HuH-7 (cell line): ENCODE measurements at regions not wholly inside any gene's neighbourhood (a gene's known extent, or its start where the extent isn't known, plus 50 kb on each side); places are given as distances from the start of the nearest gene placed in this dataset.
"Not testable (repeated sequence)": the region's sequence is repeated elsewhere in the genome, so short reads cannot be mapped to it uniquely, and the experiment has no call there.

Experiments used
- DNase-seq: peaks from one replicate; pipeline ENCODE4 v3.0.0; 2011; ENCODE audit warnings: low spot score

- DNase-seq = no peak
Observed at GRCh38 chr17:62150471-62150870, 85.4 kb upstream of the MED13 start.

DNA sequence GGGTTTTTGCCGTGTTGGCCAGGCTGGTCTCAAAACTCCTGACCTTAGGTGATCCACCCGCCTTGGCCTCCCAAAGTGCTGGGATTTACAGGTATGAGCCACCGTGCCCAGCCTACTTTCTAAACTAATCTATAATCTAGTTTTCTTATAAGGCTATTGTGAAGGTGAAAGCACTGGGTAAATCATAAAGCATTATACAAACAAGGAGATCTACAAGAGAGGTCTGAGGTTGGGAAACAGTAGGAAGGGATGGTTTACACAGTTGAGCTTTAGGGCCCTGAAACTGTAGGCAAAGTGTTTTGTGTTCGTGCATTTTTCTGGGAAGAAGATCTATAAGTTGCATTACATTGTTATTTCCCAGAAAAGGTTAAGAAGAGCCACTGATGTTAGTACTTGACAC is 84.9 kb upstream of the MED13 start:
- DNase-seq = no peak

DNA sequence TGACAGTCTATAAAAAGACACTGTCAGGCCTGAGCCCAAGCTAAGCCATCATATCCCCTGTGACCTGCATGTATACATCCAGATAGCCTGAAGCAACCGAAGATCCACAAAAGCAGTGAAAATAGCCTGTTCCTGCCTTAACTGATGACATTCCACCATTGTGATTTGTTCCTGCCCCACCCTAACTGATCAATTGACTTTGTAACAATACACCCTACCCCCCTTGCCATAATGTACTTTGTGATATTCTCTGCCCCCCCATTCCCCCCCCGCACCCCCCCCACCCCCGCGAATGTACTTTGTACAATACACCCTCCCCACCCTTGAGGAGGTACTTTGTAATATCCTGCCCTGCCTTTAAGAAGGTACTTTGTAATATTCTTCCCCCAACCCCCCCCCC is 82.2 kb upstream of the MED13 start:
- no peak for DNase-seq

DNA sequence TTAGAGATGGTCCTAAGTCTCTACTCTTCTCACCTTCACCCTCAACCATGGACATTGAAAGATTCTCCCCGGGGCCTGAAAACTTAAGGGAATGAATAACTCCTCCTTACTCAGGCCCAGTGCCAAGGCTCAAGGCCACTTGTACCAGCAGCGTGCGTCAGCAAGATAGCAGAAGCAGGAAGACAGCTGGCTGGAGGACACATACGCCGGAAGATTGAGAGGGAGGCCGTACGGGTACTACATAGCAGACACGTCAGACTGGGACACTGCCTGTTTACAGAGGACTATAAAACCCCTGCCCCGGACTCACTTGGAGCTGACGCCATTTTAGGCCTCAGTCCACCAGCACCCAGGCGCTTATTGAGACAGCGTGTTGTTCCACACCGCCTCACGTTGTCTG is 75.8 kb upstream of the MED13 start:
- DNase-seq = no peak

DNA sequence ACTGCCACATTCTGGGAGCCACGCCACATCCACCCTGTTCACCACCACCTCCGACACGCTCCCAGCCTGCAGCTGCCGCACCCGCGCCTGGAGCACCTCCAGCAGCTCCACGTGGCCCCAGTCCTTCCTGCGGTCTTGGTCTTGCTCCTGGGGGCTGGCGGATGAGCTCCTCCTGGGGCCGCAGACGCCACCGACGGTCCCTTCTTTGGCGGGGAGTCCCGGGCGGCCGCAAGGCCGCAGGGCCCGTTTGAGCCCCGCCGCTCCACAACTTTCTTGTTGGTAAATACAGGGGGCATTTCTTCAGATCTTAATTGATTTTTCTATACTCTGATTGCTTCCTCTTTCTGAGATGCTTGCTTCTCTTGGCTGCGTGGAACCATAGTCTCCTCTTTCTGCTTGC is 75.3 kb upstream of the MED13 start:
- no peak for DNase-seq

DNA sequence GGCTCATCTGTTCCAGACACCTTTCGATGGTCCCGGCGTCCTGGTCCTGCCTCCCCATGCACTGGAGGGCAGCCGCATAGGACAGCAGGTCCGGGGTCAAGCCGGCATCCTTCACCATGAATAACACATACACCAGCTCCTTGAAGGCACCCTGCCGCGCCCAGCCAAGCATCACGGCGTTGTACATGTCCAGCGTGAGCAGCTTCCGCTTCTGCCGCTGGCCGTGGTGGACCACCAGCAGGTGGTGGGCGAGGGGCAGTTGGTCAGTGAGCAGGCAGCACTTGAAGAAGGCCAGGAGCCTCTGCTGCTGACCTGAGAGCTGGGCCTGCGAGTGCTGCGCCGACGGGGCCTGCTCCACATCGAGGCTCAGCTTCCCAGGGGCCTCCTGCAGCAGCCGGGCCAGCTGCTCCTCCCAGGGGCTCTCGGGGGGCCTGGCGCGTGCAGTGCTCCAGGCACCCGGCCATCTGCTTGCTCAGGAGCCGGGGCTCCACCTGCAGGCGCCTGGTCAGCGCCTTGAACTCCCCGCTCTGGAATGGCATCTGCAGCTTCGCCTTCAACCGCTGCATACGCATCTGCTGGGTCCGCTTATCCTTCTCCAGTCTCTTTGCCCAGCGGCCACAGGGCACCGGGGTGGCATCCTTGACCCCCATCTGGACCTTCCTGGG is 74.7 kb upstream of the MED13 start:
- not testable (repeated sequence) for DNase-seq

DNA sequence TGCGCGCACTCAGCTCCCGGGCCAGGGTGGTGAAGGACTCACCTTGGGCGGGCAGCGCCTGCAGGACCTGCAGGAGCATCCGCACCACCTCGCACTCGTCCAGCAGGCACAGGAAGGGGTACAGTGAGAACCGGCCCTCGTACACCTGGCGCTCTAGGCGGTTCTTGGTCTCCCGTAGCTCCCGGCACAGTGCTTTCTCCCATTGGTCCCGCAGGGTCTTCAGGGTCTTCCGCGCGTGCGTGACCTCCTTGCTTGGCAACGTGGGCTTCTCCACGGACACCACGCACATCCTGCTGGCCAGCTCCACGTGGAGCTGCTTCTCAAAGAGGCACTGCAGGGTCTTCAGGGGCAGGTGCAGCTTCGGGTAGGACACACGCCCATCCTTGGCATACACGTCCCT is 74.1 kb upstream of the MED13 start:
- no peak for DNase-seq

- DNase-seq = not testable (repeated sequence)
Observed at GRCh38 chr17:62138676-62139121, 73.6 kb upstream of the MED13 start.

GRCh38 chr17:62137734-62138624 is 72.9 kb upstream of the MED13 start:
- not testable (repeated sequence) for DNase-seq

- DNase-seq = not testable (repeated sequence)
Observed at GRCh38 chr17:62137013-62137733, 72.1 kb upstream of the MED13 start.

- DNase-seq = no peak
Observed at GRCh38 chr17:62135742-62136141, 70.7 kb upstream of the MED13 start.

DNA sequence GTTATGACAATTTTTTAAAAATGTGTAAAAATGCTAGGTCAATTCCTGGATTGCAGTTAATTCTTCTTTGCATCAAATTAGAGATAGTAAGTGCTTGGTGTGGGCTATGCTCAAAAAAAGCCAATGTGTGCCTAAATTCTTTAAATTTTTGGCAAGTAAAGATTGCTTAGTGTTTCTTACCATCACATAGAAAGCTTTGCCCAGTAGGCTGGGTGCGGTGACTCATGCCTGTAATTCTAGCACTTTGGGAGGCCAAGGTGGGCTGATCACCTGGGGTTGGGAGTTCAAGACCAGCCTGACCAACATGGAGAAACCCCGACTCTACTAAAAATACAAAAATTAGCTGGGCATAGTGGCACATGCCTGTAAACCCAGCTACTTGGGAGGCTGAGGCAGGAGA is 70.0 kb upstream of the MED13 start:
- DNase-seq = not testable (repeated sequence)

GRCh38 chr17:62134397-62134796 is 69.3 kb upstream of the MED13 start:
- no peak for DNase-seq

GRCh38 chr17:62131271-62131670 is 66.2 kb upstream of the MED13 start:
- DNase-seq = not testable (repeated sequence)

DNA sequence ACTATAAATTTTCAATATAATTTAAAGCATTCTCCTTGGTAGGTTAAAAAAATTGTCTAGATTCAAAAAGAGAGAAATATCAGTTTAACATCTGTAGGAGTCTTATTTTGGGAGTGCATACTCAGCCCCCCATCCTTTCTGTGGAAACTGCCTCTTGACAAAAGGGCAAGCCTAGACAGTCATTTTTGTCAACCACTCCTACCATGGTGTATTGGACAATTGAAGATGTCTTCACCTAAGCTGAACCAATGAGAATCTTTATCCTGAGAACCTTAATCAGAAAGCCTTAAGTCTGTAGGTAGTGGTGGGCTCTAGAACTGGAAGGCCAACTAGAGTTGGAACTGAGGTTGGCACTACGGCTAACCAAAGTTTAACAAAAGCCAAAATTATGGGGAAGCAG is 65.7 kb upstream of the MED13 start:
- no peak for DNase-seq

- no peak for DNase-seq
Observed at GRCh38 chr17:62126292-62126691, 61.2 kb upstream of the MED13 start.

GRCh38 chr17:62125307-62125706 is 60.2 kb upstream of the MED13 start:
- no peak for DNase-seq

- no peak for DNase-seq
Observed at GRCh38 chr17:62121025-62121730, 56.1 kb upstream of the MED13 start.

DNA sequence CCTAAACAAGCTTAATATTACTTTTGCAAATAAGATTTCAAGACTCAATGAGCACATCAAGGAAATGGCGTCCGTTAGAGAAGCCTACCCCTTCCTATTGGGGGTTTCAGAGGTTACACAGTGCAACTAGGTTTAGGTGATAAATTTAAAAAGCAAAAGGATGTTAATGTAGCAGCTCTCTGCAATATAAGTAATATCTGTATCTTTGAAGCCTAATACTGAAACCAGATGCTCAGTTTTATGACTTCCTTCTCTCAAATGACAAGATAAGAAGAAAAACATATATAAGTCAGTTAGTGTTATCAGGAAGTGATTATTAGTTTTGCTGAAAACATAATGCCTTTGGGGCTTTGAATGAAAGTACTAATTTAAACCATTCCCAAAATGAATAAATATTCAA is 54.3 kb upstream of the MED13 start:
- DNase-seq = no peak
